ENCODE measurements at regions not wholly inside any gene's neighbourhood (a gene's known extent, or its start where the extent isn't known, plus 50 kb on each side); places are given as distances from the start of the nearest gene placed in this dataset.

DNA sequence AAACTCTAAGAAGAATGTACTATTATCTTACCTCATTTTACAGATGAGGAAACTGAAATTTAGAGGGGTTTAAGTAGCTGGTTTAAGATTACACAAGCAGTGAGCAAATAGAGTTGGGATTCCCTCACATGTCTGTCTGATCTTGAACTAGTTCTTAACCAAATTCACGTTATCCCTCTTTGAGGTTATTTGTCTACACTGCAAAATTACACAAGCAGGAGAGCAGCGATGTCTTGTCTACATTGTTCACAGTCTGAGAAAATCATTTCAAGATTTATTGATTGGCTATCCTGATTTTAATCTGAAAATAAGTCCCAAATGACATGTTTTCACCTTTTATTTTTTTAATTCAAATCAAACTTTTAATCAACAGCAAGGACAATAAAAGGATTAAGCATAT, 56.9 kb downstream of the SOX9 start:
- Histone ChIP-seq H3K27ac (ENCODE audit: low read depth, low read length) (no peak overlapping the region), H3K9me3 (ENCODE audit: control insufficient read depth, low read length) (no peaks in the 10 kb centered on the region), H3K36me3 (ENCODE audit: control insufficient read depth, insufficient read depth, low read length) (no peaks in the 10 kb centered on the region), H3K9ac (ENCODE audit: extremely low read depth, low read length, poor library complexity, severe bottlenecking) (no peak overlapping the region), H3K27me3 (ENCODE audit: control insufficient read depth, insufficient read depth, low read length, poor library complexity, severe bottlenecking) (no peaks in the 10 kb centered on the region), H3K4me1 (ENCODE audit: control insufficient read depth, insufficient read depth, low read length) (no peaks in the 10 kb centered on the region), H3K4me3 (ENCODE audit: low read length) (no peak overlapping the region)
- Mint-ChIP-seq H3K27ac (no peak overlapping the region), H3K4me3 (no peak overlapping the region), H3K4me1 (peaks cover 23% of the 10 kb centered on the region), H3K27me3 (ENCODE audit: insufficient read depth) (peaks cover 9% of the 10 kb centered on the region), H3K36me3 (ENCODE audit: low read depth) (no peaks in the 10 kb centered on the region), H3K9me3 (no peaks in the 10 kb centered on the region)
- TF ChIP-seq, protein P1, sequence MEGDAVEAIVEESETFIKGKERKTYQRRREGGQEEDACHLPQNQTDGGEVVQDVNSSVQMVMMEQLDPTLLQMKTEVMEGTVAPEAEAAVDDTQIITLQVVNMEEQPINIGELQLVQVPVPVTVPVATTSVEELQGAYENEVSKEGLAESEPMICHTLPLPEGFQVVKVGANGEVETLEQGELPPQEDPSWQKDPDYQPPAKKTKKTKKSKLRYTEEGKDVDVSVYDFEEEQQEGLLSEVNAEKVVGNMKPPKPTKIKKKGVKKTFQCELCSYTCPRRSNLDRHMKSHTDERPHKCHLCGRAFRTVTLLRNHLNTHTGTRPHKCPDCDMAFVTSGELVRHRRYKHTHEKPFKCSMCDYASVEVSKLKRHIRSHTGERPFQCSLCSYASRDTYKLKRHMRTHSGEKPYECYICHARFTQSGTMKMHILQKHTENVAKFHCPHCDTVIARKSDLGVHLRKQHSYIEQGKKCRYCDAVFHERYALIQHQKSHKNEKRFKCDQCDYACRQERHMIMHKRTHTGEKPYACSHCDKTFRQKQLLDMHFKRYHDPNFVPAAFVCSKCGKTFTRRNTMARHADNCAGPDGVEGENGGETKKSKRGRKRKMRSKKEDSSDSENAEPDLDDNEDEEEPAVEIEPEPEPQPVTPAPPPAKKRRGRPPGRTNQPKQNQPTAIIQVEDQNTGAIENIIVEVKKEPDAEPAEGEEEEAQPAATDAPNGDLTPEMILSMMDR (conservative IDR thresholded peaks at IDR 0.05) = no peak
- DNase-seq = no peak
- whole genome bisulfite sequencing, 2 experiments (ENCODE audit: insufficient coverage in 1 of 2, insufficient read length in 1 of 2) = 95 to 96% methylated on average over 2 of the region's 2 CpGs

GRCh38 chr17:72182371-72182873, 61.6 kb downstream of the SOX9 start:
- Histone ChIP-seq H3K27ac (ENCODE audit: low read depth, low read length) (no peak overlapping the region), H3K27me3 (ENCODE audit: control insufficient read depth, insufficient read depth, low read length, poor library complexity, severe bottlenecking) (no peaks in the 10 kb centered on the region), H3K9ac (ENCODE audit: extremely low read depth, low read length, poor library complexity, severe bottlenecking) (no peak overlapping the region), H3K9me3 (ENCODE audit: control insufficient read depth, low read length) (no peaks in the 10 kb centered on the region), H3K36me3 (ENCODE audit: control insufficient read depth, insufficient read depth, low read length) (no peaks in the 10 kb centered on the region), H3K4me1 (ENCODE audit: control insufficient read depth, insufficient read depth, low read length) (no peaks in the 10 kb centered on the region), H3K4me3 (ENCODE audit: low read length) (no peak overlapping the region)
- H3K36me3 Mint-ChIP-seq (ENCODE audit: low read depth) = no peaks in the 10 kb centered on the region
- peaks cover 9% of the 10 kb centered on the region for H3K4me1 Mint-ChIP-seq
- H3K4me3 Mint-ChIP-seq = no peak overlapping the region
- peak; percentile 74 for DNase-seq
- no peak overlapping the region for H3K27ac Mint-ChIP-seq
- H3K27me3 Mint-ChIP-seq (ENCODE audit: insufficient read depth) = peaks cover 6% of the 10 kb centered on the region
- H3K9me3 Mint-ChIP-seq = no peaks in the 10 kb centered on the region
- 56 to 67% methylated on average over 1 to 2 of the region's 2 CpGs for WGBS, 2 experiments (ENCODE audit: insufficient coverage in 1 of 2, insufficient read length in 1 of 2)
- TF ChIP-seq, protein P1 (conservative IDR thresholded peaks at IDR 0.05) = no peak

DNA sequence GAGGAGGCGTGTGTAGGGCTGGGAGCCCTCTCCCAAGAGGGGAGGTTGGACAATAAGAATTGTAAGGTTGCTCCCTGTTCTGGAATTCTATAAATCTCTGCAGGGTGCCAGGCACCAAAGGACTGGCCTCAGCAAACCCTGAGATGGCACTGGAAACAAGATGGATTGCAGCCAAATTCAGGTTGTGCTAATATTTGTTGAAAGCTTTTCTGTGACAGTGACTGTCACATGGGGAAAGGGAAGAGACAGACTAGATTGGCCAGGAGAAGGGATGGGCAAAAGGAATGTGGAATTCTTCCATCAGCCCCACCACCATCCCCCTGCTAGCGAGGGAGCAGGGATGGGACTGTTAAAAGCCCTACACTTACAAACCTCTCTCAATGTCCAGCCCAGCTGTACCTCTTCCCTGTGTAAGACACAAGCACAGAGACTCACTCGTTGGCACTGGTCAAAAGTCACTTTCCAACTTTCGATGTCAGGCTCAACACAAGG, 62.4 kb downstream of the SOX9 start:
- Mint-ChIP-seq H3K9me3 (no peaks in the 10 kb centered on the region), H3K4me1 (peaks cover 9% of the 10 kb centered on the region), H3K4me3 (no peak overlapping the region), H3K36me3 (ENCODE audit: low read depth) (no peaks in the 10 kb centered on the region), H3K27ac (peak overlapping the region; percentile 32), H3K27me3 (ENCODE audit: insufficient read depth) (peaks cover 6% of the 10 kb centered on the region)
- Histone ChIP-seq H3K36me3 (ENCODE audit: control insufficient read depth, insufficient read depth, low read length) (no peaks in the 10 kb centered on the region), H3K9me3 (ENCODE audit: control insufficient read depth, low read length) (no peaks in the 10 kb centered on the region), H3K4me3 (ENCODE audit: low read length) (no peak overlapping the region), H3K9ac (ENCODE audit: extremely low read depth, low read length, poor library complexity, severe bottlenecking) (no peak overlapping the region), H3K27ac (ENCODE audit: low read depth, low read length) (no peak overlapping the region), H3K4me1 (ENCODE audit: control insufficient read depth, insufficient read depth, low read length) (no peaks in the 10 kb centered on the region), H3K27me3 (ENCODE audit: control insufficient read depth, insufficient read depth, low read length, poor library complexity, severe bottlenecking) (no peaks in the 10 kb centered on the region)
- DNase-seq = no peak
- TF ChIP-seq, protein P1 (conservative IDR thresholded peaks at IDR 0.05) = no peak
- WGBS, 2 experiments (ENCODE audit: insufficient coverage in 1 of 2, insufficient read length in 1 of 2) = 90 to 91% methylated on average over 3 to 4 of the region's 4 CpGs

Measured in endodermal cell (in vitro differentiated cells).